ENCODE measurements at regions not wholly inside any gene's neighbourhood (a gene's known extent, or its start where the extent isn't known, plus 50 kb on each side); places are given as distances from the start of the nearest gene placed in this dataset.

DNA sequence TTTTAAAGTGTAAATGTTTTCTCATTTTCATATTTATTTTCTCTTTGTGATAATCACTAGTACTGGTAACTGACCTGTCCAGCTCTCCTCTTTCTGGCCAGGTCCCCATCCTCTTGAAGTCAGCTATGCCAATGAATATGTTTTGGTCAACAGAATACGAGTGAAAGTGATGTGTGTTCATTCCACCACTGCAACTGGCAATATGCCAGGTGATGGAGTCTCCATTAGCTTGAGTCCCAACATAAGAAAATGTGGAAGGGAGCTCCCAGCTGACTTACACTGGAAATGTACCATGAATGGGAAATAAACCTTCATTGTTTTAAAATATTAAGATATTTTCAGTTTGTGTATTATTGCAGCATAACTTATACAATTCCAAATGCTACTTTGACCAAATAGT is 75.8 kb downstream of the CCDC34 start:
- DNase-seq: no peak

DNA sequence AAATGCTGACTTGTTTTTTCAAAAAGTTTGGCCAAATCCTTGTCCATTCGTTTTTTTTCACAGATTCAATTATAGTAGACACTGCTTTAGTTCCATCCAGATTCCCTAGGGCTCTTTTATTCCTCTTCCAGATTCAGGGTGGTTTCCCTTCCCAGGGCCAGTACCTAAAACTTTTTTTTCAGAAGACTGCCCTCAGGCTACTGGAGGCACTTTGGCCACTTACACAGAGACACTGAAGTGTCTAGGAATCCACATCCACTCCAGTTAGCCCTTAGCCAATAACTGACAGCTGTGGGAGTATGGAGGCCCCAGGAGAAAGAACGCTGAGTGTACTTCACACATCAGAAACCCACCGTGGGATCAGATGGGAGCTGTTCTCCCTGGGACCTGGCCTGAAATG is 77.3 kb downstream of the CCDC34 start:
- DNase-seq: no peak

DNA sequence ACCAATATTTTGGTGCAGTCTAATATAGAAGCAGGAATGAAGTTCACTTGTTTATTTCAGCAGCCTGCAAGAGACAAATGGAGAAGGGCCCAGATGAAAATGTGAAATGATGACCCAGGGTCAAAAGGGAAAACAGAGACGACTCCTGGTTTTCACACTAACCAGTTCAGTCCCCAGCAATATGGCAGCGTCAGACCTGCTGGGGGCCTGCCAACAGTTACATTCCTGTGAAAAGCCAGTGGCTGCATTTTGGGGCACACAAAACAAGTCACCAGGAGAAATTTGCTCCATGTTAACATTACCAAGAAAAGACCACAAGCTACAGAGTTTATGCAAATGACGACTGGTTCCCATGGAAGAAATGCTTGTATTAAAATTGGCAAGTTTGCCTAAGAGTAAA is 80.2 kb downstream of the CCDC34 start:
- DNase-seq: no peak

DNA sequence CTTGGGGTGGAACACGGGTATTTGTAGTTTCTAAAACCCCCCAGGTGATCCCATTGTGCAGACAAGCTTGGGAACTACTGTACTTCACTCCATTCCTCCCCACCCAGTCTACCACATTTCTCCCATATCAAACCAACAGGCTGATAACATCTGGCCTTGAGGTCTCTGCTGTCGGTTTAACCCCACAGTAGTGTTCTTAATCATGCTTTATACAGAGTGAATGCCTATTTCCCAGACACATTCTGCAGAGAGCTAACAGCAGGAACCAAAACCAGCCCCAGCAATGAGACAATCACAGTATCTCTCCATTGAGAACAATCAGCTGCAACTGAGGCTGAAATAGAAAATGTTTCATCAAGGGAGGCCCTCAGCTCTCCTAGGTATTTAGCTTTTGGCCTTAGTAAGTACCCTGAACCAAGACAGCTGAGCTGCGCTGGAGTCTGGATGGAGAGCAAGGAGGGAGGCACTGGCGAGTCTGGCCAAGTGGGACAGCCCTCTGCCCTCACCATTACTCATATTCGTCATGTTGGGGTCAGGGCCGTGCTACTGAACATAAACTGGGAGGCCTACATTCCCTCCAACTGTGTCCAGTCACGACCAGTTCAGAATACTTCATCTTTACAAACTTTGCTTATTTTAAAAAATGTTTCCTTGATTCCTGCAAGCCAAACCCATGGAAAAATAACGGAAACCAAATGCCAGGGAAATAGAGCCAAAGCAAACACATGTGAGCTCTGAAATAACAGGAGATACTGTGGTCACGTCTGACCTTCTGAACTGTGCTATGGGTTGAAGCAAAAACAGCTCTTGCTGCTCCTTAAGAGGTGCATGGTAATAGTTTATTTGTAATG is 81.0 kb downstream of the CCDC34 start:
- no peak for DNase-seq

DNA sequence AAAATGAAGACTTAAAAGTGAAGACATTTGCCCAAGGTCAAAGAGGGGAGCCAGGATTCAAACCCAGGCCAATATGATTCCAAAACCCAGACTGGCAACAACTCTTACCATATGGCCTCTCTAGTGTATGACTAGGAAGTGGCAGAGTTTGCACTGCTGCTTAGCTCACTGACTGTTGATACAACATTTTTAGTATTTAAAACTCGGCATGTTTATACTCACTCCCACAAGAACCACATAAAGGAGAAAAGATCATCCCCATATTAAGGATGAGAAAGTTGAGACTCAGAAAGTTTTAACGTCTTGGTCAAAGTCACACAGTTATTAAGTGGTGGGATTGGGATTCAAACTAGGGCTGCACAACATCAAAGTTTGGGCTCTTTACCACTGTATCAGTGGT is 81.7 kb downstream of the CCDC34 start:
- DNase-seq: no peak

DNA sequence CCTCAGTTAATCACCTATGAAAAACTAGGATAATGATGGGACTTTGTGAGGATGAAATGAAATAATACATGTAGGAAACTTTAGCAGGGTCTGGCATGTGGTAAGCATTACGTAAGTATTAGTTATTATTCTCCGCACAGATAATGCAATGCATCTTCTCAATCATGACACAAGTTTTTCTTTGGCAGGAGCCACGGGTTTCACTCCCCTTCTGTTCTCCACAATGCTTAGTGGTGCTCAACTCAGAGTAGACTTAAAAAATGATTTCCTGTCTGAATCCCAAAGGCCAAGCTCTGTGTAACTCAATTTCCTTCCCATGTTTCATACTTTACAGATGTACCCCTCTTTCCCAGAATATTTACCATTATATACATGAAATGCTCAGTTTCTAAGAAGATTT is 82.9 kb downstream of the CCDC34 start:
- no peak for DNase-seq

DNA sequence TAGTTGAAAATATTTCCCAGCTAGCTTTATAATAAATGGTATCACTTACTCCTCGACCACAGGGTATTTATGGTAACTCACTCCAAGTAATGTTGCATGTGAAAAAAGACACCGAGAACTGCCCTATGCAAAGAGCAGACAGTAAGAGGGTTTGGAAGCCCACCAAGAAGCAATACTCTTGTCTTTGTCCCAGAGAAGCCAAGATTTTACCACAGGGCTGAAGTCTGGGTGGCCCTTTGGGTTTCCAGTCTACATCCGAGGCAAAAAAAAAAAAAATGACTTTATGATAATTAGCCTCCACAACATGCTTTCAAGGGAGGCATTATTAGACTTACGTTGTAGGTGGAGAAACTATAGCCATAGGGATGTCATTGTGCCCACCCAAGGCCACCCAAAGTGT is 83.6 kb downstream of the CCDC34 start:
- no peak for DNase-seq

DNA sequence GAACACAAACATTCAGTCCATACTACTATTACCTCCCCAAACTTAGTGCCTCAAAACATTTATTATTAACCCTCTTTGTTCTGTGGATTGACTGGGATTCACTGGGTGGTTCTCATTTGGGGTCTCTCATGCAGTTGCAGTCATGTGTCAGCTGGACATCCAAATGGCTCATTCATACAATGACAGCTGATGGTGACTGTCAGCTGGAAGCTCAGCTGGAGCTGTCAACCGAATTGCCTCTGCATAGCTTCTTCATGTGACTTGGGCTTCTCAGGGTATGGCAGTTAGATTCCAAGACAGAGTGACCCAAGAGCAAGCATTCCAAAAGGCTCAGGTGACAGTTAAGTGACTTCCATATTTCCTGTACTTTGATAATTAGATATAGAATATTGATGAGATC is 85.2 kb downstream of the CCDC34 start:
- no peak for DNase-seq

DNA sequence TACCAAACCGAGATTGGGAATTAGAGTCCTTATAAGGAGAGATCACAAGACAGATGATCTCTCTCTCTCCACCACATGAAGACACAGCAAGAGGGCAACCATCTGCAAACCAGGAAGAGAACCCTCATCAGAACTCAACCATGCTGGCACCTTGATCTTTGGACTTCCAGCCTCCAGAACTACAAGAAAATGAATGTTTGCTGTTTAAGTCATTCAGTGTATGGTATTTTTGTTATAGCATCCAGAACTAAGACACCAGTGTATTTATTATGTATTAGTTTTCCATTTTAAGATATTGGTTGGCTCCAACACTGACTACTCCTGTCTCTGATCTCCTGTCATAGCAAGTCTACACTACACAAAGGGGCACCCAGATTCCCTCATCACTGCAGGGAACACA is 86.9 kb downstream of the CCDC34 start:
- DNase-seq: no peak

DNA sequence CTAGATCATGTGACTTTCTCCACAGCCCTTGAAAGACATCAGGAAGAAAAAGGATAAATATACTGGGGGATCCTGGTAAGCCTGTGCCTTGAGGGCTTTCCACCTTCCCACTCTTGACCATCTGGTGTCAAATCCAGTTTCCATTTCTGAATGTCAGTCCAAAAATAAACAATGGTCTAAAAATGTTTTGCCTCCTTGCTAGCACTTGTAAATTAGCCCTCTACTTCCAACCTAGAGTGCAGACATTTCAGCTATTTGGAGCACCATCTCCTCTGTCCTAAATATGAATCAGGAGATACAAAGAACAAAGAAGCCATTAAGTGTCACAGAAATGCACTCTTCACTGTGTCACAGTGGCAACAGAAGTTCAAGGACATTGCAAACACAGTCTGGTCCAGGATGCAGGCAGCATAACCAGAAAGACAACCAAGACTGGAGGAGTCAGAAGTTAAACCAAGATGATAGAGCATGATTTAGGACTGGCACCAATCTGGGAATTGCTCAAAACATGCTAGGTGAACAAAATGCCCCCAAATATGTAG is 88.1 kb downstream of the CCDC34 start:
- no peak for DNase-seq

DNA sequence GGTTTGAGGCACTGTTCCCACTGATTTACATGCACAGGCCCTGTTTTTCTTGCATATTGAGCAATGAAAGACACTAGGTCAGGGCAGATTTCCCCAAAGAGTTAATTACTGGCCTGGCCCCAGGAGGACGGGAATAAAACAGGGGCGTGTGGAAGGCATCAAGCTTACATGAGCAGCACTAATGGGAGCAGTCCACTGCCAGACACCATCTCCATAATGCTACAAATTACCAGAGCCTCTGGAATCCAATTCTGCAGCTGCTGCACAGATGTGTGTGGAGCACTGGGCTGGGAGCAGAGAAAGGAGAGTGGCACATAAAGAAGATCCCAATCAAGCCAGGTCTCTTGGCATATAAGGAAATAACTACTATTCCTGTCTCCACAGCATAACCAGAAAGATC is 96.9 kb downstream of the CCDC34 start:
- no peak for DNase-seq

DNA sequence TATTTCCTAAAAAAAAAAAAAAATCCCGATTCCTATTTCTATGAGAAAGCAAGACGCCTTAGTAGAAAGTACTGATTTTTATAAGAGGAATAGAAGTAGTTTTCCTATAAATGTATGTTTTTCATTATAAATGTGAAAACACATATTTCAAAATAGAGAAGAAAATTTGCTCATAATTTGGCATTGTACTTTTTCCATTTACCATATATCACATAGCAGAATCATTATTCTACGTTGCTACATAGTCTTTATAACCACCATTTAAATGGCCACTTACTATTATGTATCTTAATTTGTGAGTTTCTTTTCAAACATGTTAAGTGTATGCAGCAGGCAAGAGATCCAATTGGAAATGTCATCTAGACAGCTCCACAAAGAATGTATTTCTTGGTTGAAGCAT is 99.0 kb downstream of the CCDC34 start:
- DNase-seq: no peak

DNA sequence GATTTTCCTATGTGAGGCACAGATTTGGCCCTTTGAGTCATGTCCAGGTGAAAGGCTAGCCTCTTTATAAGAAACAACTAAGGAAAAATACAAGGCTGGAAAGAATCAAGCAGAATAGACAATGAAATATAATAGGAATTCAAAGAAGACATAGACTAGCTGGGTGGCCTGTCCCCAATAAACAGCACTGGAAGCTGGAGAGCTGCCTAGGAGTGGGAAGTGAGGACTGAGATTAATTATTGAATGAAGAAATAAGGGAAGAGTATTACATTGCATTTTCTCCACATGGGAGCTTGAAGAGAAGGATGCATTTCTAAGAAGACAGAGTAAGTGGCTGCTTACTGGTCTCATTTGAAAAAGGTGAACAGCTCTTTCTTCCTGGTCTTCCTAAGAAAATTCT is 100.0 kb downstream of the CCDC34 start:
- DNase-seq: no peak

DNA sequence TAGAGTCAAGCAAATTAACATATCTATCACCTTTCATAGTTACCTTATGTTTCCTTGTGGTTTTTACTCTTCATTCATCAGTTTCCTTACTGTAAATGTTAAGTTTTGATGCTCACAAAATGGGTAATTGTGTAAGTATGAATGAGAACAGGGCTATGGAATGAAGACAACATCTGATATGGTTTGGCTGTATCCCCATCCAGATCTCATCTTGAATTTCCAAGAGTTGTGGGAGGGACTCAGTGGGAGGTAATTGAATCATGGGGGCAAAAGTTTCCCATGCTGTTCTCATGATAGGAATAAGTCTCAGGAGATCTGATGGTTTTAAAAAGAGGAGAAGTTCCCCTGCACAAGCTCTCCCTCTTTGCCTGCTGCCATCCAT is 107.6 kb downstream of the CCDC34 start:
- DNase-seq: no peak

DNA sequence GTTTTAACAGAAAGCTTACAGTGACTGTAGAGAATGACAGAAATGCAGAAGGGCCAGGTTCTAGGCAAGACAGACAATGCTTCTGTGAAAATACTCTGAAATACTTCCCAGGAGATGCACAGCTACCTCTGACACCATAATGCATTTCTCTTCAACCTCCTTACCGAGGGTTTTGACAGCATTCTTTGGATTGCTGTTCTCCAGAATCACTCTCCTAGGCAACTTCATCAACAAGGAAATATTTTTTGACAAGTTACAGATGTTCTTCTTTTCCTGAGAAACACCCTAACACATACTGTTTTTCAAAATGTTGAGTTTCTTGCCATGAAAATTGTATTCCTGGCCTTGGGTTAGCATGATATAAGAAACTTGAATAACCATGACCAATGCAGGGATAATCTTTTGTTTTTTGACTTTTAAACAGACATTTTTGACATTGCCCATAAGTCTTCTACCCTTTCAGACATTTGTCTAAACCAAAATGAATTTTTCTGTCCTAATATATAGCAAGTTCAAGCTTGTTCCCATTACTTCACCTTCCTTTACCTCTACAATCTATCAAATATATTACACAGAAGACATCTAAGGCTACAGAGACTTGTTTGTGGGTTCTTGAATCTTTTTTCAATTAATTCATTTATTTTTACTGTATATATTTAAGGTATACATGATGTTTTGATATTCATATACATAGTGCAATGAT is 108.1 kb downstream of the CCDC34 start:
- DNase-seq: no peak

DNA sequence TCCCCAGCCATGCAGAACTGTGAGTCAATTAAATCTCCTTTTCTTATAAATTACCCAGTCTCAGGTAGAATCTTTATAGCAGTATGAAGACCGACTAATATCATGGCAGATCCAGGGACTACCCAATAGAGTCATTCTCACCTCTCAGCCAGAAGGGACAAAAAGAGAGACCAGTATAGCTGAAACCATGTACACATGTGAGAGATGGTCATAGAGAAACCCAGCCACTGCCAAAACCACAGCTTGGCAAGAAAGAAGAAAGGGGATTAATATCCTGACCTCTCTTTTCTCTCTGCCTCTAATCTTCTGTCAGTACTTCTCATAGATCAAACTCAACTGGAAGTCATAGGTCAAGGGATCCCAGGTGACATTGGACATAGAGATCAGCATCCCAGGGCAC is 109.8 kb downstream of the CCDC34 start:
- no peak for DNase-seq

DNA sequence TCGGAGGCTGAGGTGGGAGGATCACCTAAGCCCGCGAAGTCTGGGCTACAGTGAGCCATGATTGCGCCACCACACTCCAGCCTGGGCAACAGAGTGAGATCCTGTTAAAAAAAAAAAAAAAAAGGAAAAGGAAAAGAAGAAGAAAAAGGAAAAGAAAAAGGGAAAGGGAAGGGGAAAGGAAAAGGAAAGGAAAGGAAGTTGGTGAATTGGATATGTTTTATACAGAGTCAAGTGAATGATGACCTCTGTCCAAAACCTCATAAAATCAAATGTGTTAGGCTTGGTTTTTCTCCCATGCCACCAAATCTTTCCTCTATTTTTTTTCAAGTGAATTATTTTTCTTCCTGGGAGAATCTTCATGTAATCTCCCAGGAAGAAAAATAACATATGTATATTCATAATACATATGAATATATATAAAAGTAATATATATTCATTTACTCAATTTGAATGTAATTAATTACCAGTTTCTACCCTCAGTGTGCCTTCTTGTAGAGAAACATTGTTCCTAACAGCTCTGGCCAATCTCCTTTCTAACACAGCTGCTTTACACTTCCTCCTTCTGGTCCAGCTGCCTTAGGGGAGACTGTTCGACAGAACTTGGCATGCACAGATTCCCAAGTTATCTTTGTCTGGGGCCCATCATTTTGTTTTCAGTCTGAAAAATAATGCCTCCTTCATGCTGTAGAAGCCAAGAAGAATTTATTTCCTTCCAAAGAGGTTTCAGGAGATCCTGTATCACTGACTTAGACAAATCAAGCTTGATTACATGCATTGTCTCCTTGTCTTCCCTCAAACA is 111.9 kb downstream of the CCDC34 start:
- DNase-seq: no peak

DNA sequence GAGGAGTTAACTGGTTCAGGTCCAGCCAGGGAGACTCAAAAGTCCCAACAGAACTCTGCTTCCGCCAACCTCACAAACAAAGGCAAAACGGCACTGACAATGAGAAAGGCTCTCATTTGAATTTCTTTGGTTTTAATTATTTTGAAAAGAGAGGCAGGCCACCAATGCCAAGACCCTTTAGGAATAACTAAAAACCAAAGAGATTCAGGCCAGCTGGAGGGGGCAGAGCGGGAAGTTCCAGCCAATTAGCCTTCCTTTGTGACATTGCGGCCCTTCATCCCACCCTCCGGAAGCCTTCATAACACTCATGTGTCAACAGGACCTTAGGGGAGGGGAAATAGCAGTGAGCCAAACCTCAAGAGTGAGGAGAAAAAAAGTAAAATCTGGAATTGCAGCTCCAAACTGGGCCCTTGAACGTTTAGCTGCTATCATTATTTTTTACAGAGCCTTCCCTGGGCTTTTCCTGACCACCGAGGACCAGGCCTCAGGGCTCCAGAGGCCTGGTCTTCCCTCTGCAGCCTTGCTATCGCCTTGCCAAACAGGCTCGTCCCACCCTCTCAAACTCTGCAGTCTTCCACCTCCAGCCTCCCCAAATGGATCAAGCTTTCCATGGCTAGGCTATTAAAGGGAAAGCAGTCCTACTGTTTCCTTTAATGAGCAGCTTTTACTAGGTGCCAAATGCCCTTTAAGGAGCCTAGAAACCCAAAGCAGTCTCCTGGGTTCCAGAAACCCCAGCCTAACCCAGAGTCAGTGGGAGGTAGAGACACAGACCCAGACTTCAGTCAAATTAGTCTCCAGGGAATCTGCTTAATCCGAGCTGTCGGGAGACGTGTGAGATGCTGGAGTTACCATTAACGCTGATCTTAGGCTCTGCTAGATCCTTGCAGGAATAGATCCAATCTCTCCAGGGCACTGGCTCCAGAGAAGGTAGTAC is 114.2 kb downstream of the CCDC34 start:
- DNase-seq: no peak

DNA sequence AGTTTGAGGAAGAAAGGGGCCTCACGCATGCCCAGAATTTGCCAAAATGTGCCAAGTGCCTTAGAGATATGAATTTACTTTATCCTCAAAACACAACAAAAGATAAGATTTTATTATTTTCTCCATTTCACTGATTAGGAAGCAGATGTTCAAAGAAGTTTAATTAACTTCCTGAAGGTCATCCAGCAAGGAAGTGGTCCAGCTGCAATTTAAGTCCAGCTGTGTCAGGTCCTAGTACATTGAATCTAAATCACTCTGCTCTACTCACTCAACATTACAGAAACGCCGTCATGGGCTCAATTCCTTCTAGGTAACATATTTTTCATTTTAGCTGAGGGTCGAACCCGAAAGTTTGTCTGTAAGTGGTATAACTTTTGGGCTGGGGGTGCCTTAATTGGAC is 115.4 kb downstream of the CCDC34 start:
- DNase-seq: no peak

DNA sequence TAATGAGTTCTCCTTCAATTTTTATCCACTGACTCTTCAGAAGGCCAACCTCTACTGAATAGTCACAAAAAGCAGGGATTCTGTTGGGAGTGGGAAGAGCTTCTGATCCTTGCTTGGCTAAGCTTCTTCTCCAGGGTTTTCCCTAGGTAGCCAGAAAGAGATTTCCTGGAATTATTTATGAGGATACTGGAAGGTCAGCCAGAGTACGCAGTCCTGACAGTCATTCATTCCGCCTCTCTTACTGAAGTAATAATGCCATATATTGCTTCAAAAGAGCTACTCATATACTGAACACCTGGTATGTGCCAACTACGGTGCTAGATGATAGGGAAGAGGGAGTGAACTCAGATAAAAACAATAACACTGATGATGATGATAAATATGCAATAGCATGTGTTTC is 116.1 kb downstream of the CCDC34 start:
- no peak for DNase-seq

DNA sequence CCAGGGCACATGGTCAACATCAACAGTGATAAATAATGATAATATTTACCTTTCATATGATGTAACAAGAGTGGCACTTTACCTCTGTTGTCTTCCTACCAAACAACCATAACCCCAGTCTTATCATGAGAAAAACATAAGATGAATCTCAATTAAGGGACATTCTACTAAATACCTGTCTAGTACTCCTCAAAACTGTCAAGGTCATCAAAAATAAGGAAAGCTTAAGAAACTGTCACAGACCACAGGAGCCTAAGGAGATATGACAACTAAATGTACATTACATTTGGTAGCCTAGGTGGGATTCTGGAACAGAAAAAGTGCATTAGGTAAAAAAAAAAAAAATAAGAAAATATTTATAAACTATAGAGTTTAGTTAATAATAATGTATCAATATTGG is 118.1 kb downstream of the CCDC34 start:
- no peak for DNase-seq

DNA sequence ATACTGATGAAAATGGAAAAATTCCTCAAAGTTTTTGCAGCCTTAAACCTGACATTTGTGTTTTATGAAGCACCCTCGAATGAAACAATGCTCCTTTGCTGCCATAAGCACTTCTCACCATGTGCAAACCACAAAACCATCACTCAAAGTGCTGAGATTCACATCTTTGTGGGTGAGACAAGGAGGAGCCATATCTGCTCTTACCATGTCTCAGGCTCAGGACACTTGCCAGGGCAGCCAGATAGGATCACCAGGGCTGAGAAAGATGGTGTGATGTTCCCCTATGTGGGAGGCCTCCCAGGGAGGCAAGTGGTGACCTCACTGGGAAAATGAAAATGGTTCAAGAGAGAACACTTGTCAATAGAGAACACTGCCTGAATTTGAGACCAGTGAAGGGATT is 120.4 kb downstream of the CCDC34 start:
- no peak for DNase-seq

Measured in NCI-H510A treated with DMSO at 0.1 percent for 48 hours (cell line).